Pancreas (tissue), 10 donors: ENCODE measurements at regions not wholly inside any gene's neighbourhood (a gene's known extent, or its start where the extent isn't known, plus 50 kb on each side); places are given as distances from the start of the nearest gene placed in this dataset.

Experiments
- ATAC-seq, 4 donors: fragments of 200-7000 bp; cut with Tn5 transposase; one replicate each; pipeline versions ENCODE4 v1.8.0 to v1.9.1; 2020; ENCODE audit warnings: mild to moderate bottlenecking in 4 of 4, moderate library complexity in 4 of 4
- DNase-seq, 6 donors: peaks; one replicate each; pipeline ENCODE4 v3.0.0-alpha.2; 2020
- FAIRE-seq: peaks from 2 replicates; lab custom pipeline; 2012; peaks lifted over from hg19 to GRCh38; lab: Jason Lieb, UNC
- H3K27ac ChIP-seq, 4 donors: fragments of 200-600 bp; sonication (generic); 1 replicate in 3 of 4; 2 replicates in 1 of 4; pipeline versions ENCODE4 v1.5.0 to v1.8.0; 2020
- H3K27me3 ChIP-seq, 4 donors: fragments of 200-600 bp; one replicate each; pipeline ENCODE4 v1.8.0; 2021
- H3K36me3 ChIP-seq, 3 donors: fragments of 200-600 bp; sonication (generic) in 1 of 3; one replicate each; pipeline versions ENCODE4 v1.5.0 to v1.8.0; 2020 to 2021
- H3K4me1 ChIP-seq, 3 donors: fragments of 200-600 bp; one replicate each; pipeline ENCODE4 v1.8.0; 2021
- H3K4me3 ChIP-seq, 4 donors: fragments of 200-600 bp; sonication (generic) in 2 of 4; one replicate each; pipeline versions ENCODE4 v1.5.0 to v1.8.0; 2020 to 2021
- H3K9me3 ChIP-seq, 4 donors: fragments of 200-600 bp; one replicate each; pipeline ENCODE4 v1.8.0; 2021
- CTCF ChIP-seq, 4 donors: fragments of 200-600 bp; sonication (generic) in 3 of 4; IDR thresholded peaks; one replicate each; pipeline versions ENCODE4 v1.5.0 to v1.8.0; 2021; ENCODE audit warnings: antibody characterized with exemption in 4 of 4
- WGBS, 2 donors: extraction: QIAGEN DNeasy Blood & Tissue Kit; methylation state at CpG; one replicate each; pipeline ENCODE4 v1.1.7; 2013; 5-methylcytosine and 5-hydroxymethylcytosine counted together
- intact Hi-C, 3 donors: fragments of 100-400 bp; cut with DNase I; formaldehyde crosslinking; loops; one replicate each; pipeline versions ENCODE4 v1.11.1 to v1.14.2; 2022
- donor health status: healthy with polysubstance abuse.
- donor health status: DM: no; HTN: no; CAD: no; lungs with moderate emphysema.
- donor health status: DM: no; HTN: no; CAD: no.
- donor health status: control.
- donor health status: control.
- donor health status: Bipolar disorder and iron deficiency.
- donor health status: DM: yes; HTN: yes; CAD: no.
- donor health status: DM: no; HTN: no; CAD: no.
- donor health status: DM: no; HTN: no; CAD: no.
- donor health status: DM: yes; HTN: yes; CAD: no.

- H3K4me3 ChIP-seq: no peak overlapping the region
- no peaks in the 10 kb centered on the region for H3K36me3 ChIP-seq
- no peak for ATAC-seq
- DNase-seq: no peak
- no peak for TF ChIP-seq CTCF (IDR thresholded peaks at IDR 0.05)
- no peak overlapping the region for H3K27ac ChIP-seq
- H3K9me3 ChIP-seq: no peaks in the 10 kb centered on the region
- 82 to 93% methylated on average over 3 of the region's 3 CpGs for WGBS, 2 donors
- intact Hi-C loops: no loop called here
- H3K4me1 ChIP-seq: no peaks in the 10 kb centered on the region
- no peak for FAIRE-seq
- no peaks in the 10 kb centered on the region for H3K27me3 ChIP-seq
These were observed 161.4 kb downstream of the RPIA start for GRCh38 chr2:88852753-88853402.

GRCh38 chr2:88853403-88853790 is 161.9 kb downstream of the RPIA start:
- Histone ChIP-seq H3K27me3 (no peaks in the 10 kb centered on the region), H3K27ac (no peak overlapping the region), H3K4me1 (peaks cover 0 to 3% (median 0%) of the 10 kb centered on the region in 3 donors), H3K9me3 (no peaks in the 10 kb centered on the region), H3K36me3 (no peaks in the 10 kb centered on the region), H3K4me3 (no peak overlapping the region)
- no peak for TF ChIP-seq CTCF (IDR thresholded peaks at IDR 0.05)
- ATAC-seq (no peak), DNase-seq (no peak), FAIRE-seq (no peak)
- WGBS, 2 donors: 26 to 33% methylated on average over 2 of the region's 2 CpGs
- intact Hi-C loops: no loop called here

- ATAC-seq (no peak), FAIRE-seq (no peak), DNase-seq (no peak)
- H3K4me1 ChIP-seq: peaks cover 0 to 10% (median 0%) of the 10 kb centered on the region in 3 donors
- WGBS, 2 donors: 75 to 77% methylated on average over 2 of the region's 2 CpGs
- no peak overlapping the region for H3K27ac ChIP-seq
- intact Hi-C loops: no loop called here
- no peaks in the 10 kb centered on the region for H3K36me3 ChIP-seq
- no peak for TF ChIP-seq CTCF (IDR thresholded peaks at IDR 0.05)
- H3K27me3 ChIP-seq: no peaks in the 10 kb centered on the region
- no peak overlapping the region for H3K4me3 ChIP-seq
- H3K9me3 ChIP-seq: no peaks in the 10 kb centered on the region
These were observed 163.1 kb downstream of the RPIA start for GRCh38 chr2:88854528-88854927.

- no peak overlapping the region for H3K27ac ChIP-seq
- DNase-seq (no peak), FAIRE-seq (no peak), ATAC-seq (no peak)
- no peak for TF ChIP-seq CTCF (IDR thresholded peaks at IDR 0.05)
- no peaks in the 10 kb centered on the region for H3K9me3 ChIP-seq
- peaks cover 0 to 10% (median 0%) of the 10 kb centered on the region in 3 donors for H3K4me1 ChIP-seq
- H3K4me3 ChIP-seq: no peak overlapping the region
- H3K36me3 ChIP-seq: no peaks in the 10 kb centered on the region
- no peaks in the 10 kb centered on the region for H3K27me3 ChIP-seq
- intact Hi-C loops: no loop called here
- 72 to 78% methylated on average over 3 of the region's 3 CpGs for WGBS, 2 donors
These were observed 164.3 kb downstream of the RPIA start for GRCh38 chr2:88855620-88856408.
